ENCODE measurements at regions not wholly inside any gene's neighbourhood (a gene's known extent, or its start where the extent isn't known, plus 50 kb on each side); places are given as distances from the start of the nearest gene placed in this dataset.
A peak's percentile ranks its signal among the peaks of the same experiment; 100 is the strongest.

DNA sequence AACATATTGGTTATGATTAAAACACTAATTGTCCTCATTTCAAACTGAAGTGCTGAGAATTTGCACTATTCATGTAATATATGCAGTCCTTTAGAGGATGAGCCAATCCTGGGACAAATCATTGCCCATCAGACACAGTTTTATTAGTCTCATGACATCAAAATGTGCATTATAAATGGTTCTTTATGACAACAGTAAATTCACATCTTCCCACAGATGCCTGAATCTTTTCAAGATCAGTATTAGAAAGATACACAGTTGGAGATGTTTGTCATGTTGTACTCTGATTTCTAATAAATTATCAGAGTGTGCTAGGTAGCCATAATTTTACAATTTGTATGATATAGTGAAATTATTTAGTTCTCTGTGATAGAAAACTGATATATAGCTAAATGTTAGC is 813.5 kb downstream of the FAM181B start:
- Mint-ChIP-seq H3K9me3 (no peaks in the 10 kb centered on the region), H3K27me3 (no peaks in the 10 kb centered on the region), H3K4me1 (no peaks in the 10 kb centered on the region), H3K27ac (no peak overlapping the region), H3K4me3 (no peak overlapping the region), H3K36me3 (no peaks in the 10 kb centered on the region)
- POLR2A ChIA-PET: no interaction called here
- DNase-seq (no peak), ATAC-seq (ENCODE audit: low read depth) (no peak)

DNA sequence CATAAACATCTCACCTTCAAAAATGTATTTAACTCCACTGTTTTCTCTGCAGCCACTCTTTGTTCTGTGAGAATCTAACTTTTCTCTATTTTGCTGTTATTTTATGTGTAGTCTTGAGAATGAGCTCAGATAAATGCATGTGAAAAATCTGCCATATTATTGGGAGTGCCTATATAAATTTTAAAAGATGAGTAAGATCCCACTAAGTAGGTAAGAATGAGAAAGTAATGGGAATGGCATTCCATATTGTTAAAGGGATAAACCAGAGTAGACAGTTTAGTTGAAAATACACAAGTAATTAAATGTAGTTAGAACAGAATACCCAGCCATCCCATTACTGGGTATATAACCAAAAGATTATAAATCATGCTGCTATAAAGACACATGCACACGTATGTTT is 817.2 kb downstream of the FAM181B start:
- H3K9me3 Mint-ChIP-seq: no peaks in the 10 kb centered on the region
- no peak overlapping the region for H3K4me3 Mint-ChIP-seq
- DNase-seq (no peak), ATAC-seq (ENCODE audit: low read depth) (no peak)
- POLR2A ChIA-PET: no interaction called here
- H3K27me3 Mint-ChIP-seq: no peaks in the 10 kb centered on the region
- H3K4me1 Mint-ChIP-seq: no peaks in the 10 kb centered on the region
- H3K27ac Mint-ChIP-seq: no peak overlapping the region
- H3K36me3 Mint-ChIP-seq: no peaks in the 10 kb centered on the region

DNA sequence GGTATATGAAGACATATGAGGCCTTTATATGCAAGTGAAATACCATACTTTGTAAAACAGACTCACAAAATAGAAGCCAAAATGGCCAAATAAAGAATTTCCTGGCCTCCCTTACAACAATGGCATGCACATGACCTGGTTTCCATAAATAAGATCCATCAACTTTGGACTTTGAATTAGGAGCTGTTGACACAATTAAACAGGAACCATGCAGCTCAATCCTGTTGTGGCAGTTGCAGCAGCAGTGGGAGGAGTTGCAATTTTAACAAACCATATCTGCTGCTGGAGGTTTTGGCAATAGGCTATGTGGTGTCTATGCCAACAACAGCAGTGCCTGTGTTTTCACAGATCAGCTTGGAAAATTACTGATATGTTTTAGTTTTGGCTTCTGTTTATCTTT is 818.6 kb downstream of the FAM181B start:
- H3K27ac Mint-ChIP-seq: no peak overlapping the region
- no peak overlapping the region for H3K4me3 Mint-ChIP-seq
- ATAC-seq (ENCODE audit: low read depth): no peak
- no peaks in the 10 kb centered on the region for H3K27me3 Mint-ChIP-seq
- POLR2A ChIA-PET: no interaction called here
- H3K36me3 Mint-ChIP-seq: no peaks in the 10 kb centered on the region
- H3K4me1 Mint-ChIP-seq: no peaks in the 10 kb centered on the region
- no peak for DNase-seq
- no peaks in the 10 kb centered on the region for H3K9me3 Mint-ChIP-seq

DNA sequence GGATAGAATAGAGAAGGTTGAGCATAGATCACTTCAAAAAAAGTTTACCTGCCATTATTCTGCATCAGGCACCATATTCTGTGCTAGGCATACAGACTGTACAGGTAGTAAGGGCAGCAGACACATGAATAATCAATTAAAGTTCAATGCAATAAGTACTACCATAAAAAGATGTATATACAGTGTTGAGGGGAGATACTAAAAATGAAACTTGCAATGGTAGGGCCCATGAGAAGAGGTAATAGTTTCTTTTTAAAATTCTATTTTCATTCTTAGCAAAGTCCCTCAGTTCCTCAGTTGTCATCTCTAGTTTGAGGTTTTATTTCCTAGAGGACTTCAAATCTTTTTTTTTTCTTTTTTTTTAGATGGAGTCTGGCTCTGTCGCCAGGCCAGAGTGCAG is 819.9 kb downstream of the FAM181B start:
- Mint-ChIP-seq H3K4me3 (no peak overlapping the region), H3K9me3 (peaks cover 3% of the 10 kb centered on the region), H3K27me3 (no peaks in the 10 kb centered on the region), H3K27ac (no peak overlapping the region), H3K4me1 (no peaks in the 10 kb centered on the region), H3K36me3 (no peaks in the 10 kb centered on the region)
- ATAC-seq (ENCODE audit: low read depth) (no peak), DNase-seq (no peak)
- POLR2A ChIA-PET: no interaction called here

DNA sequence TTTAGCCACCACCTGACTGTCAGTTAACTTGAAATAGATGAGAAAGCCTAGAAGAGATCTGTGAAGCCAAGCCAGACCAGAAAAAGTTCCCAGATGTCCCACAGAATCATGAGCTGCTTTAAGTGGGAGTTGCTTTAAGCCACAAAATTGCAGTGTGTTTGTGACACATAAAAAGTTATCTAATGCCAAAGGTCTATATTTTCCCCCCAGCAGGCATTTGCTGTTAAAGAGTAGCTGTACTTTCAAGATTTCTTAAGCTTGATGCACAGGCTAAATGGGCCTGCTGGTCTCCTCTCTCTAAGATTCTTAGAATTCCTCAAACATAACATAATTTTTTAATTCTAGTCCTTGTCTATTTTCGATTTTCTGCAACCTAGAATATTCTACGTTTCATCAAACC is 825.7 kb downstream of the FAM181B start:
- no peak overlapping the region for H3K4me3 Mint-ChIP-seq
- DNase-seq (no peak), ATAC-seq (ENCODE audit: low read depth) (no peak)
- H3K27me3 Mint-ChIP-seq: no peaks in the 10 kb centered on the region
- no peaks in the 10 kb centered on the region for H3K36me3 Mint-ChIP-seq
- H3K4me1 Mint-ChIP-seq: no peaks in the 10 kb centered on the region
- H3K9me3 Mint-ChIP-seq: peaks cover 5% of the 10 kb centered on the region
- POLR2A ChIA-PET: no interaction called here
- no peak overlapping the region for H3K27ac Mint-ChIP-seq

DNA sequence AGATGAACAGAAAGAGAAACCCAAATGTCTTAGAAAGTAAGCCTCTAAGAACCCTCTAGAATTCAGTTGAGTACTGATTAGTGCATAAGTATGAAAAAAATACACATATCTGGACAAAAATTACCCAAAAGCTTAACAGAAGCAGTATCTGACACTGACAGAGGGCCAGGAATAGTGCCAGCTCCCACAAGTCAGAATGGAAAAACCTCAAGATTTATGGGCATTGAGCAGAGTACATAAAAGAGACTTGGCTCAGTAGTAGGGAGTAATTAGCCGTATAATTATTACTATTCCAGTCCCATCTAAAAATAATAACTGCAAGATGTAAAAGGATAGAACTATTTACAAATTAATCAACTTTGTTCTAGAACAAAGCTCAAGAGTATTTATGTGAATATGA is 834.5 kb downstream of the FAM181B start:
- Mint-ChIP-seq H3K27me3 (no peaks in the 10 kb centered on the region), H3K4me3 (no peak overlapping the region), H3K27ac (no peak overlapping the region), H3K4me1 (no peaks in the 10 kb centered on the region), H3K9me3 (peaks cover 4% of the 10 kb centered on the region), H3K36me3 (peaks cover 2% of the 10 kb centered on the region)
- DNase-seq: no peak
- ATAC-seq (ENCODE audit: low read depth): no peak
- POLR2A ChIA-PET: no interaction called here

DNA sequence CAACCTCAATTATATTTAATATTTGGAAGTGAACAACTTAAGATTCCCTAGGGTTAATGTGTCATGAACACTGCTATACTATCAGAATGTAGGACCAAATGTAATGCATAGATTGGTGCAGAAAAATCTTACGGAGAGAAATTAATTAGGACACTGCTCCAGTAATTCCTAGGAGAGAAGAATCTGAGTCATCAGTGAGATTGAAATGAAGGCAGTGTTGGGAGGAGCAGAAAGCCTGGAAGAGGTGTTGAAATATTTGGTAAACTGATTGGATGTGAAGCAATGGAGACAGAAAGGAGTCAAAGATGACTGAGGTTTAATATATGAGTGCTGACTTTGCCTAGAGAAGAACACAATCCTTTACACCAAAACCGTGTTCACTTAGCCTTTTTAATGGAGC is 836.0 kb downstream of the FAM181B start:
- Mint-ChIP-seq H3K27me3 (no peaks in the 10 kb centered on the region), H3K4me3 (no peak overlapping the region), H3K9me3 (peaks cover 3% of the 10 kb centered on the region), H3K36me3 (peaks cover 2% of the 10 kb centered on the region), H3K27ac (no peak overlapping the region), H3K4me1 (no peaks in the 10 kb centered on the region)
- no peak for ATAC-seq (ENCODE audit: low read depth)
- POLR2A ChIA-PET: no interaction called here
- no peak for DNase-seq

DNA sequence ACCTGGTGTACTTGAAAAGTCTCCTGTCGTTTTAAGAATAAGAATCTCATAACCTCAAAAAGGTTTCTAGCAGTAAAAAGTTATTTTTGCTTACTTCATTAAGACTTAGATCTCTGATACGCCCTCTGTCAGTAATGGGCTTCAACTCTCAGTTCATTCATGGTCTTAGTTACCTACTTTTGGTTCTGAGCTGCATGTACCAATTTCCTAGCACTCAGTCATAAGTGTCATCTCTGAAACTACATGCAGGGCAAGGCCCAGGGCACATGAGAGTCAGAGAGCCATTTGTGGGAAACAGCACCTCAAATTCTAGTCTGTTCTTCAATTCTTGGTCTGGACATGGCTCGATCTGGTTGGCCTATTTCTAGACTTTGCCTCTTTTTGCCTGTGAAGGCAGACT is 838.4 kb downstream of the FAM181B start:
- DNase-seq: no peak
- H3K36me3 Mint-ChIP-seq: no peaks in the 10 kb centered on the region
- H3K4me1 Mint-ChIP-seq: no peaks in the 10 kb centered on the region
- no peak overlapping the region for H3K27ac Mint-ChIP-seq
- no peak for ATAC-seq (ENCODE audit: low read depth)
- H3K9me3 Mint-ChIP-seq: peaks cover 1% of the 10 kb centered on the region
- H3K27me3 Mint-ChIP-seq: no peaks in the 10 kb centered on the region
- POLR2A ChIA-PET: no interaction called here
- H3K4me3 Mint-ChIP-seq: no peak overlapping the region

DNA sequence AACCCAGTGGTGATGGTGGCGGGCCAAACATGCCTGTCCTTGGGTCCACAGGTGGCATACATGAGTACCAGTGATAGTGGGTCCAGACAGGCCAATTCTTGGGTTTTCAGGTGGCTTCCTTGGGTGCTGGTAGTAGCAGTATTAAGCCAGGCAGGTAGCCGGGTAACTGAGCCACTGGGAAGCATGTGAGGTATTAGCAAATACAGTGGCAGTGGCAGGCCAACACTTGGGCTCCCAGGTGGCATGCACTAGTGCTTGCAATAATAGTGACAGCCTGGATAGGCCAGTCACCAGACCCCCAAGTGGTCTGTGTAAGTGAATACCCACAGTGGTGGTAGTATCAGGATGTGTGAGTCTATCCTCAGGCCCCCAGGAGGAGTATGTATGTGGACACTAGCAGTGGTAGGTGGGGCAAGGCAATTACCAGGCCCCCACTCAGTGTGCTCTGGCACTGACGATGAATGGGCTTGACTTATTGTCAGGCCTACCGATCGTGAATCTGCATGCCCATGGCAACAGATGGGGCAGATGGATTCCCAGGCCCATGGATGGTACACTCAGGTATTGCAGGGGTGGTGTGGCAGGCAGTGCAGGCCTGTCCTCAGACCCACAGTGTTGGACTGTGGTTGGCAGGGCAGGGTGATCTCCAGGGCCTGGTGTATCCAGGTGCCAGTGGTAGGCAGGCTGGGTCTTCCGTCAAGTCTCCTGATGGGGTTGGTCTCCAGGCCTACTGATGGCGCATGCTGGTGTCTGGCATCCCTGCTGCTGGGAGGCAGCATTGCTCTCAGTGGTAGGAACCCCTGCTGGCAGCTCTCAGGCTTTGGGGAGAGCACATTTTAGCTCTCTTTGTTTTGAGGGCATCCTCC is 840.7 kb downstream of the FAM181B start:
- Mint-ChIP-seq H3K4me3 (no peak overlapping the region), H3K27me3 (no peaks in the 10 kb centered on the region), H3K4me1 (no peaks in the 10 kb centered on the region), H3K36me3 (no peaks in the 10 kb centered on the region), H3K27ac (no peak overlapping the region), H3K9me3 (peaks cover 5% of the 10 kb centered on the region)
- ATAC-seq (ENCODE audit: low read depth) (no peak), DNase-seq (no peak)
- POLR2A ChIA-PET: no interaction called here

DNA sequence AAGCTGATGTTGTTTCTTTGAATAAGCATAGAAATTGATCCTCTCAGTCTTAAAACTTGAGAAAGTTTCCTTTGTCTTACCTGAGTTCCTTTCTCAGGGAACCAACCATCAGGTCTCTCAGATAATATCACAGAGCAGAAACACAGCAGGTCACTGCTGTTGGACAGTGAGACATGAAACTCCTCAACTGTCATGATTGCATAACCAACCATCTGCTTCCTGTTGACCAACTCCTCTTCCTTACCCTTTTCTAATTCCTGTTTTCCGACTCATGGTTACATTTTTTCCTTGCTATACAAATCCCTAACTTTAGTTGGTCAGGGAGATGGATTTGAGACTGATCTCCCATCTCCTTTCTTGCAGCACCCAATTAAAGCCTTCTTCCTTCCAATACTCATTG is 845.3 kb downstream of the FAM181B start:
- POLR2A ChIA-PET: no interaction called here
- Mint-ChIP-seq H3K27ac (no peak overlapping the region), H3K4me1 (no peaks in the 10 kb centered on the region), H3K9me3 (peaks cover 5% of the 10 kb centered on the region), H3K4me3 (no peak overlapping the region), H3K36me3 (peaks cover 3% of the 10 kb centered on the region), H3K27me3 (peaks cover 3% of the 10 kb centered on the region)
- ATAC-seq (ENCODE audit: low read depth): no peak
- DNase-seq: no peak

DNA sequence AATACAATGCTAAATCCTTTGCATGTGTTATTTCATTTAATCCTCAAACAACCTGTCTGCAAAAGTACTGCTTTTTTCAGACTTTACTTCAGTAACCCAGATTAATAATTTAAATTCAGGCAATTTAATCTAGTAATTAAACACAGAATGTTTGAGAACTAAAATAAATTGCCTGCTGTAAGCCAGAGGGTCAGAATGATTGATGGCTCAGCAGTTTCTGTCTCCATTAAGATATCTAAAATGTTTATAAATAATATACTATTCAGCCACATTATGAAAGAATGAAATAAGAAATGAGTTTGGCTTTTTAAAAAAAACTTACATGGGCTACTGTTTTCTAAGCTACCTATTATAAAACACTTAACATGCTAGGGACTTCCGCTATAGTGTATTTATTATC is 846.0 kb downstream of the FAM181B start:
- POLR2A ChIA-PET: no interaction called here
- no peak overlapping the region for H3K27ac Mint-ChIP-seq
- H3K9me3 Mint-ChIP-seq: peaks cover 5% of the 10 kb centered on the region
- DNase-seq (no peak), ATAC-seq (ENCODE audit: low read depth) (no peak)
- peaks cover 3% of the 10 kb centered on the region for H3K27me3 Mint-ChIP-seq
- no peak overlapping the region for H3K4me3 Mint-ChIP-seq
- H3K36me3 Mint-ChIP-seq: peaks cover 3% of the 10 kb centered on the region
- H3K4me1 Mint-ChIP-seq: no peaks in the 10 kb centered on the region

DNA sequence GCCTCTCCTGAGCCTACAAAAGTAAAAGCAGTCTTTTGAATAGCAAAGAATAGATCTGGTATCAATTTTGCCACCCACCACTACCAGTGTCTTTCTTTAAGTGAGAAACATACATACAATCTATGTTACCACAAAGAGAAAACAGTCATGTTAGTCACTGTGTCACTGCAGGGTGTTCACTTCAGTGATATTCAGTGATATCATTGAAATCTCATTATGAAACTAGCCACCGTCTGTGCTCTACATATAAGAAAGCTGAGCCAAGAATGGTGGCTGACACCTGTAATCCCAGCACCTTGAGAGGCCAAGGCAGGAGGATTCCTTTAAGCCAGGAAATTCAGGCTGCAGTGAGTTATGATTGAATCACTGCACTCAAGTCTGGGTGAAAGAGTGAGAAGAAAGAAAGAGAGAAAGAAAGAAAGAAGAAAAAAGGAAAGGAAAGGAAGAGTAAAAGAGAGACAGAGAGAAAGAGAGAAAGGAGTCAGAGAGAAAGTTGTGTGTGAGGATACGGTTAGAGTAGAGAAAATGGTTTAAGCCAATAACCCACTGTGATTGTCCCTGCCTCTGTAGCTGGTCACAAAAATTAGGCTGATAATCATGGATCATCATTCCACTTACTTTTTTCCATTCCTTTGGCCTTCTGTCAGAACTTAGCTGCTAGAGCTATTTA is 847.1 kb downstream of the FAM181B start:
- POLR2A ChIA-PET: no interaction called here
- H3K36me3 Mint-ChIP-seq: peaks cover 3% of the 10 kb centered on the region
- DNase-seq: no peak
- ATAC-seq (ENCODE audit: low read depth): no peak
- H3K27ac Mint-ChIP-seq: no peak overlapping the region
- no peak overlapping the region for H3K4me3 Mint-ChIP-seq
- peaks cover 3% of the 10 kb centered on the region for H3K27me3 Mint-ChIP-seq
- no peaks in the 10 kb centered on the region for H3K4me1 Mint-ChIP-seq
- peaks cover 4% of the 10 kb centered on the region for H3K9me3 Mint-ChIP-seq

DNA sequence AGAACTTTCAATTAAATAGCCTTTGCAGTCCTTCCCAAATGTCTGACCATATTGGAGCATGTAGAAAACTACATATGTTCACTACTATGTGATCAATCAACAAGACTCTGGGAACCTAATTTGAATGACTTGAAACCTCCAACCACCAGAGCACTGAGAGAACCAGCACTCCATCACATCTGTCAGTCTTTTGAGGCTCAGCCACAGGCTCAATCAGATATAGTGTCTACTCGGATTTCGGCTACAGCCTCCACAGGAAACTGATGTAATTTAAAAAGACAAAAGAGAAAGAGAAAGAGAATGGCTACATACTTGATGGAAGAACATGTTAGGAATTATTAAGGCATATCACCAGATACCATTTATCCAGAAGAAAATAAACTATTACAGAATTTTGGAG is 859.0 kb downstream of the FAM181B start:
- no peaks in the 10 kb centered on the region for H3K9me3 Mint-ChIP-seq
- POLR2A ChIA-PET: interaction anchor here (0.6 kb wide), 1 partner anchor 136 kb away, joined by 7 read pairs; no protein-coding TSS in a partner anchor
- H3K4me3 Mint-ChIP-seq: peak overlapping the region; percentile 70
- H3K4me1 Mint-ChIP-seq: peaks cover 41% of the 10 kb centered on the region
- DNase-seq (no peak), ATAC-seq (ENCODE audit: low read depth) (peak; percentile 68)
- peaks cover 7% of the 10 kb centered on the region for H3K36me3 Mint-ChIP-seq
- H3K27me3 Mint-ChIP-seq: no peaks in the 10 kb centered on the region
- H3K27ac Mint-ChIP-seq: peak overlapping the region; percentile 84

DNA sequence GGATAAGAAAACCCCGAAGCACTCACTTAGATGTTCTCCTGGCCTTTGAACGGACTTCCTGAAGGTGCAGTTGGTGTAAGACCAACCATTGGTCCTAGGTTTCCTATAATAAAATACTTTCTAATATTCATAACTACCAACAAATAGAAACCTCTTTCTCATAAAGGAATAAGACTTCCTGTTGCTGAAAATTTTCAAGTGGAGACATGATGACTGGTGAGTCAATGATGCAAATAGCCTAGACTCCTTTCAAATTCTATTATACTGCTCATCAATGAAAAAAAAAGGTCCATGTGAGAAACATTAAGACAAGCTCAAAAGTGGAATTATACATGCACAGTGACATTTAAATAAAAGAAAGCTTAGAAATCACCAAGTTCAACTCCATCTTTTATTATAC is 862.8 kb downstream of the FAM181B start:
- peak overlapping the region; percentile 100 for H3K27ac Mint-ChIP-seq
- POLR2A ChIA-PET: no interaction called here
- DNase-seq (no peak), ATAC-seq (ENCODE audit: low read depth) (no peak)
- H3K27me3 Mint-ChIP-seq: no peaks in the 10 kb centered on the region
- peak overlapping the region; percentile 26 for H3K4me3 Mint-ChIP-seq
- H3K9me3 Mint-ChIP-seq: peaks cover 11% of the 10 kb centered on the region
- H3K36me3 Mint-ChIP-seq: peaks cover 17% of the 10 kb centered on the region
- peaks cover 53% of the 10 kb centered on the region for H3K4me1 Mint-ChIP-seq
